ENCODE measurements at regions not wholly inside any gene's neighbourhood (a gene's known extent, or its start where the extent isn't known, plus 50 kb on each side); places are given as distances from the start of the nearest gene placed in this dataset.

DNA sequence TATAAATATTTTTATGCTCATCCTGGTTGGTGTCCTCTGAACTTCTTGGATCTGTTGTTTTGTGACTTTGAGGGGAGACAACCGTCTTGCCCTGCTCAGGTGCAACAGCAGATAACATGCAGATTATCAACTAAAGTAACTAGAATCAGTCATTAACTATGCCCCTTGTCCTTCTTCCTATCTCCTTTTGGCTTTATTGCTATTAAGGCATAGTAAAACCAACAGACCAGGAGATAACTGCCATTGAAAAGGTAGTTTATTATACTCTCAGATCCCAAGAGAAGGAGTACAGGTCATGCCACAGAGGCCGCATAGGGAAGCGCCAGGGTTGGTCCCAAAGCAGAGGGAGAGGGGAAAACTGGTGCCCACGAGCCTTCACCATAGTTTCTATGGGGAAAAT lies 418.2 kb downstream of the GJA1 start:
- no peak for TF ChIP-seq HDAC6 (IDR thresholded peaks at IDR 0.05; ENCODE audit: low read depth, low read length)
- no peak for TF ChIP-seq ELF4 (CRISPR knock-in tag; IDR thresholded peaks at IDR 0.05)
- TF ChIP-seq, protein P1, sequence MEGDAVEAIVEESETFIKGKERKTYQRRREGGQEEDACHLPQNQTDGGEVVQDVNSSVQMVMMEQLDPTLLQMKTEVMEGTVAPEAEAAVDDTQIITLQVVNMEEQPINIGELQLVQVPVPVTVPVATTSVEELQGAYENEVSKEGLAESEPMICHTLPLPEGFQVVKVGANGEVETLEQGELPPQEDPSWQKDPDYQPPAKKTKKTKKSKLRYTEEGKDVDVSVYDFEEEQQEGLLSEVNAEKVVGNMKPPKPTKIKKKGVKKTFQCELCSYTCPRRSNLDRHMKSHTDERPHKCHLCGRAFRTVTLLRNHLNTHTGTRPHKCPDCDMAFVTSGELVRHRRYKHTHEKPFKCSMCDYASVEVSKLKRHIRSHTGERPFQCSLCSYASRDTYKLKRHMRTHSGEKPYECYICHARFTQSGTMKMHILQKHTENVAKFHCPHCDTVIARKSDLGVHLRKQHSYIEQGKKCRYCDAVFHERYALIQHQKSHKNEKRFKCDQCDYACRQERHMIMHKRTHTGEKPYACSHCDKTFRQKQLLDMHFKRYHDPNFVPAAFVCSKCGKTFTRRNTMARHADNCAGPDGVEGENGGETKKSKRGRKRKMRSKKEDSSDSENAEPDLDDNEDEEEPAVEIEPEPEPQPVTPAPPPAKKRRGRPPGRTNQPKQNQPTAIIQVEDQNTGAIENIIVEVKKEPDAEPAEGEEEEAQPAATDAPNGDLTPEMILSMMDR (IDR thresholded peaks at IDR 0.05 in 2 of 3, conservative IDR thresholded peaks at IDR 0.05 in 1 of 3; ENCODE audit: insufficient read depth in 2 of 3, low read depth in 1 of 3, low read length in 3 of 3) = no peak
- TF ChIP-seq KLF10 (CRISPR knock-in tag; IDR thresholded peaks at IDR 0.05) = no peak

Measured in K562 (cell line).